ENCODE measurements at regions not wholly inside any gene's neighbourhood (a gene's known extent, or its start where the extent isn't known, plus 50 kb on each side); places are given as distances from the start of the nearest gene placed in this dataset.

DNA sequence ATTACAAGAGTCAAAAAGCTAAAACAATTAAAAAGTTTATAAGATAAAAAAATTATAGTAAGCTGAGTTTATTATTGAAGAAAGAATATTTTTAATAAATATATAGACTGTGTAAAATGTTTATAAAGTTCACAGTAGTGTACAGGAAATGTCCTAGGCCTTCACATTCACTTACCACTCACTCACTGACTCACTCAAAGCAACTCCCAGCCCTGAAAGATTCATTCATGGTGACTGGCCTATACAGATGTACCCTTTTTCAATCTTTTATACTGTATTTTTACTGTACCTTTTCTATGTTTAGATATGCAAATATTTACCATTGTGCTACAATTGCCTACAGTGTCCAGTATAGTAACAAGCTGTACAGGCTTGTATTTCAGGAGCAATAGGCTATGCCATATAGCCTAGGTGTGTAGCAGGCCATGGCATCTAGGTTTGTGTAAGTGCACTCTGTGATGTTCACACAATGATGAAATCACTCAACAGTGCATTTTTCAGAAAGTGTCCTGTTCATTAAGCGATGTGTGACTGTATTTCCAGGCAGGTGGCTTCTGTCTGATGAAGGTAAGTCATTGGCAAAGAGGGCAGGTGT is 130.2 kb downstream of the BTBD3 start:
- Histone ChIP-seq H3K4me3 (ENCODE audit: low read depth, low read length) (no peak overlapping the region), H3K27me3 (ENCODE audit: control insufficient read depth, insufficient read depth, low read length) (no peaks in the 10 kb centered on the region), H3K36me3 (ENCODE audit: control insufficient read depth, insufficient read depth, low read length) (no peaks in the 10 kb centered on the region)
- no peak for TF ChIP-seq CTCF (IDR thresholded peaks at IDR 0.05; ENCODE audit: insufficient read depth, low read length, poor library complexity, severe bottlenecking)
- DNase-seq (ENCODE audit: low read depth): peak; percentile 4

- no peak for TF ChIP-seq CTCF (IDR thresholded peaks at IDR 0.05; ENCODE audit: insufficient read depth, low read length, poor library complexity, severe bottlenecking)
- Histone ChIP-seq H3K36me3 (ENCODE audit: control insufficient read depth, insufficient read depth, low read length) (no peaks in the 10 kb centered on the region), H3K4me3 (ENCODE audit: low read depth, low read length) (no peak overlapping the region), H3K27me3 (ENCODE audit: control insufficient read depth, insufficient read depth, low read length) (no peaks in the 10 kb centered on the region)
- DNase-seq (ENCODE audit: low read depth): no peak
These were observed 131.4 kb downstream of the BTBD3 start for GRCh38 chr20:12049125-12049524.

DNA sequence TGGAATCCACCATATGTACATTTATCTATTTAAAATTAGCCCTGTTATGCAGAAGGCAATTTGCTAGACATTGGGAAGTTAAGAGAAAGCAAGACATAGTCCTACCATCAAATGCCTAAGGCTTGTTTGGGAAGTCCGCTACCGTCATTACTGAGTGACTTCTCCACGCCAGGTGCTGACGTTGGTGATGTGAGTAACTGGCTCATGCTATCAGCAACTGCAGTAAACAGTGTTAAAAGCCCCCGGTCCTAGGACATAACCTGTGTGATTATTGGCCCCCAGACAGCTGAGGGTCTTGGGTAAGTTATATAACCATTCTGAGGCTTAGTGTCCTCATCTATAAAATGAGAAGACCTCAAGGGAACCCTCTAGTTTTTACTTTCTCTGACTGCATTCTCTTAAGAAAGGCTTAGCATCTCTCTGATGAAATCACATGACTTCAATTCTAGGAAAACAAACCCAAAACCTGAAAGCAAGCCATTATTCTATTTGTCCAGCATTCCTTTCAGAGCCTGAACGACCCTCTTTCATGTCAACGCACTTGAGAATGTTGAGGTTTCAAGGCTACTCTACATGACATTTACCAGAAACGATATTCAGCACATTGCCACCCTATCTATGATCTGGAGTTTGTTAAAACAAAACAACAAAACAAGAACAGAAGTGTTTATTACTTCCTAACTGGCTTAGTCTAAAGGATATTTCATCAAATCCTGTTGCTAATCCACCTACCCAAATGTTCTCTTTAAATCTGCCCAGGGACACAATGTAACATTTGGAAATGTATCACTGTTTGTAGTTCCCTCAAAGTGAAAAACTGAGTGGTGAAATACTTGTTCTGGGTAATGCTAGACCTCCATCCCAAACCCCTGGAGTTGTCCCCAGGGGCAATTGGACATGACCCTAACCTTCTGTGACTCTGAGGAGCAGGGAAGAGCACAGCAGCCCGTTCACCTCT is 133.8 kb downstream of the BTBD3 start:
- DNase-seq (ENCODE audit: low read depth): no peak

GRCh38 chr20:12053353-12053752 is 135.7 kb downstream of the BTBD3 start:
- H3K36me3 ChIP-seq (ENCODE audit: control insufficient read depth, insufficient read depth, low read length): no peaks in the 10 kb centered on the region
- no peak overlapping the region for H3K4me3 ChIP-seq (ENCODE audit: low read depth, low read length)
- peak; percentile 44 for DNase-seq (ENCODE audit: low read depth)
- H3K27me3 ChIP-seq (ENCODE audit: control insufficient read depth, insufficient read depth, low read length): no peaks in the 10 kb centered on the region
- no peak for TF ChIP-seq CTCF (IDR thresholded peaks at IDR 0.05; ENCODE audit: insufficient read depth, low read length, poor library complexity, severe bottlenecking)

More for the DNA sequence above, 133.8 kb downstream of the BTBD3 start:
- no peaks in the 10 kb centered on the region for H3K27me3 ChIP-seq (ENCODE audit: control insufficient read depth, insufficient read depth, low read length)
- TF ChIP-seq CTCF (IDR thresholded peaks at IDR 0.05; ENCODE audit: insufficient read depth, low read length, poor library complexity, severe bottlenecking): no peak
- no peaks in the 10 kb centered on the region for H3K36me3 ChIP-seq (ENCODE audit: control insufficient read depth, insufficient read depth, low read length)
- no peak overlapping the region for H3K4me3 ChIP-seq (ENCODE audit: low read depth, low read length)

DNA sequence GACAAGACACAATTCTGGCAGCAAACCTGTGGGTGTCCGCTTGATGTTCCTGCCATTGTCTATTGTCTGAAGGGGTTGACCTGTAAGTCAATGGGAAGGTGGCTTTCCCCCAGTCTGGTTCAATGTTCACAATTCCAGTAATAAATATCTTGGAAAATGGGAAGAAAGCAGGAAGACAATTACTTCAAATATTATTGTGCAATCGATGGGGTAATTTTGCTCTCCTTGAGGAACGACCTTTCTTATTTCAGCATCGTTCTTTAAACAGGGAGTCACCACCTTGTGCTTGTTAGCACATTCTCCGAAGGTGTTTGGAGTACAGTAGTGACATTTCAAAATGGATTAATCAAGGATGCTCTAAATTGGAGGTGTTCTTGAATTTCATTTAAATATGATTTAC is 136.9 kb downstream of the BTBD3 start:
- no peak for DNase-seq (ENCODE audit: low read depth)
- Histone ChIP-seq H3K4me3 (ENCODE audit: low read depth, low read length) (no peak overlapping the region), H3K36me3 (ENCODE audit: control insufficient read depth, insufficient read depth, low read length) (no peaks in the 10 kb centered on the region), H3K27me3 (ENCODE audit: control insufficient read depth, insufficient read depth, low read length) (no peaks in the 10 kb centered on the region)
- TF ChIP-seq CTCF (IDR thresholded peaks at IDR 0.05; ENCODE audit: insufficient read depth, low read length, poor library complexity, severe bottlenecking): no peak
